ENCODE measurements at regions not wholly inside any gene's neighbourhood (a gene's known extent, or its start where the extent isn't known, plus 50 kb on each side); places are given as distances from the start of the nearest gene placed in this dataset.

GRCh38 chr6:54503144-54503543, 194.9 kb downstream of the TINAG start:
- peaks cover 4% of the 10 kb centered on the region for H3K36me3 Mint-ChIP-seq (ENCODE audit: unreplicated experiment)
- H3K4me3 Mint-ChIP-seq (ENCODE audit: unreplicated experiment) = no peak overlapping the region

GRCh38 chr6:54515013-54515412, 206.8 kb downstream of the TINAG start:
- no peaks in the 10 kb centered on the region for H3K36me3 Mint-ChIP-seq (ENCODE audit: unreplicated experiment)
- DNase-seq (ENCODE audit: extremely low spot score, unreplicated experiment) = no peak
- no peak overlapping the region for H3K4me3 Mint-ChIP-seq (ENCODE audit: unreplicated experiment)
- no peaks in the 10 kb centered on the region for H3K9me3 Mint-ChIP-seq (ENCODE audit: unreplicated experiment)
- H3K27me3 Mint-ChIP-seq (ENCODE audit: unreplicated experiment) = no peaks in the 10 kb centered on the region
- H3K27ac Mint-ChIP-seq (ENCODE audit: unreplicated experiment) = no peak overlapping the region
- TF ChIP-seq, protein P1, sequence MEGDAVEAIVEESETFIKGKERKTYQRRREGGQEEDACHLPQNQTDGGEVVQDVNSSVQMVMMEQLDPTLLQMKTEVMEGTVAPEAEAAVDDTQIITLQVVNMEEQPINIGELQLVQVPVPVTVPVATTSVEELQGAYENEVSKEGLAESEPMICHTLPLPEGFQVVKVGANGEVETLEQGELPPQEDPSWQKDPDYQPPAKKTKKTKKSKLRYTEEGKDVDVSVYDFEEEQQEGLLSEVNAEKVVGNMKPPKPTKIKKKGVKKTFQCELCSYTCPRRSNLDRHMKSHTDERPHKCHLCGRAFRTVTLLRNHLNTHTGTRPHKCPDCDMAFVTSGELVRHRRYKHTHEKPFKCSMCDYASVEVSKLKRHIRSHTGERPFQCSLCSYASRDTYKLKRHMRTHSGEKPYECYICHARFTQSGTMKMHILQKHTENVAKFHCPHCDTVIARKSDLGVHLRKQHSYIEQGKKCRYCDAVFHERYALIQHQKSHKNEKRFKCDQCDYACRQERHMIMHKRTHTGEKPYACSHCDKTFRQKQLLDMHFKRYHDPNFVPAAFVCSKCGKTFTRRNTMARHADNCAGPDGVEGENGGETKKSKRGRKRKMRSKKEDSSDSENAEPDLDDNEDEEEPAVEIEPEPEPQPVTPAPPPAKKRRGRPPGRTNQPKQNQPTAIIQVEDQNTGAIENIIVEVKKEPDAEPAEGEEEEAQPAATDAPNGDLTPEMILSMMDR (IDR thresholded peaks at IDR 0.05) = peak; percentile 8
- peaks cover 10% of the 10 kb centered on the region for H3K4me1 Mint-ChIP-seq (ENCODE audit: unreplicated experiment)

More at GRCh38 chr6:54503144-54503543, 194.9 kb downstream of the TINAG start:
- no peaks in the 10 kb centered on the region for H3K27me3 Mint-ChIP-seq (ENCODE audit: unreplicated experiment)
- no peak overlapping the region for H3K27ac Mint-ChIP-seq (ENCODE audit: unreplicated experiment)
- no peaks in the 10 kb centered on the region for H3K4me1 Mint-ChIP-seq (ENCODE audit: unreplicated experiment)
- TF ChIP-seq, protein P1 (IDR thresholded peaks at IDR 0.05) = no peak
- no peak for DNase-seq (ENCODE audit: extremely low spot score, unreplicated experiment)
- peaks cover 7% of the 10 kb centered on the region for H3K9me3 Mint-ChIP-seq (ENCODE audit: unreplicated experiment)

GRCh38 chr6:54515713-54516112, 207.5 kb downstream of the TINAG start:
- DNase-seq (ENCODE audit: extremely low spot score, unreplicated experiment) = no peak
- H3K27ac Mint-ChIP-seq (ENCODE audit: unreplicated experiment) = no peak overlapping the region
- H3K9me3 Mint-ChIP-seq (ENCODE audit: unreplicated experiment) = no peaks in the 10 kb centered on the region
- H3K36me3 Mint-ChIP-seq (ENCODE audit: unreplicated experiment) = no peaks in the 10 kb centered on the region
- H3K4me1 Mint-ChIP-seq (ENCODE audit: unreplicated experiment) = peaks cover 10% of the 10 kb centered on the region
- TF ChIP-seq, protein P1 (IDR thresholded peaks at IDR 0.05) = no peak
- no peak overlapping the region for H3K4me3 Mint-ChIP-seq (ENCODE audit: unreplicated experiment)
- no peaks in the 10 kb centered on the region for H3K27me3 Mint-ChIP-seq (ENCODE audit: unreplicated experiment)

DNA sequence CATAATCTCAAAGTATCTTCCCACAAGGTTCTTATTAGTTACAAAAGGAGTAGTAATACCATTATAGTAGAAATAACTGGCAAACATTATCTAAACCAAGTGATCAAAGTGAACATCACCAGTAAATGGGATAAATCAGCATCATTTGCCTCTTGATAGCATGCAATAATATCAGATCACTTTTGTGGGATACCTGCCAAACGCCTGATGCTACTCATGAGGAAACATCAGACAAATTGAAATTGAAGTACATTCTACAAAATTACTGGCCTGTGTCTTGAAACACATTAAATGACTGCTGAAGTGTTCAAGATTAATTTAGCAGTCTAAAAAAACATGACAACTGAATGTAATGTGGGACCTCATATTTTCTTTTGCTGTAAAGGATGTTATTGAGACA, 208.1 kb downstream of the TINAG start:
- H3K36me3 Mint-ChIP-seq (ENCODE audit: unreplicated experiment) = no peaks in the 10 kb centered on the region
- H3K27ac Mint-ChIP-seq (ENCODE audit: unreplicated experiment) = no peak overlapping the region

DNA sequence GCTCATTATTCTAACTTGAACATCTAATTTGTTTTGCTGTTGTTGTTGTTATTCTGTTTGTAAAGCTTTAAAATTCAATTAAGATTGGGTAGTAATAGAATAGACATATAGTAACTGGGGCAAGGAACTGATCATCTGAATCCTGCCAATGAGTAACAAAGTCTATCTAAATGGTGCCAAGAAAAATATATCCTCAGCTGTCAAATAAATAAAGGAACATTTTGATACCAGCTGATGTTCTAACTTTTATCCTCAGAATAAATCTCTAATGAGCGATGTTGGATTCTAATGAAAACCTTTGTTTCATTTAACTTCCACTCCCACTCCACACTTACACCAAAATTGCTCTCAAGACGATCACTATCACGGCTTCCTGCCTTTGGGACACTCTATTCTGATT, 210.9 kb downstream of the TINAG start:
- Mint-ChIP-seq H3K9me3 (ENCODE audit: unreplicated experiment) (no peaks in the 10 kb centered on the region), H3K4me3 (ENCODE audit: unreplicated experiment) (no peak overlapping the region), H3K36me3 (ENCODE audit: unreplicated experiment) (no peaks in the 10 kb centered on the region), H3K27me3 (ENCODE audit: unreplicated experiment) (no peaks in the 10 kb centered on the region), H3K4me1 (ENCODE audit: unreplicated experiment) (peaks cover 10% of the 10 kb centered on the region), H3K27ac (ENCODE audit: unreplicated experiment) (no peak overlapping the region)
- TF ChIP-seq, protein P1 (IDR thresholded peaks at IDR 0.05) = no peak
- DNase-seq (ENCODE audit: extremely low spot score, unreplicated experiment) = no peak

More for the DNA sequence above, 208.1 kb downstream of the TINAG start:
- TF ChIP-seq, protein P1 (IDR thresholded peaks at IDR 0.05) = no peak
- no peak for DNase-seq (ENCODE audit: extremely low spot score, unreplicated experiment)
- peaks cover 10% of the 10 kb centered on the region for H3K4me1 Mint-ChIP-seq (ENCODE audit: unreplicated experiment)
- H3K9me3 Mint-ChIP-seq (ENCODE audit: unreplicated experiment) = no peaks in the 10 kb centered on the region
- no peaks in the 10 kb centered on the region for H3K27me3 Mint-ChIP-seq (ENCODE audit: unreplicated experiment)
- no peak overlapping the region for H3K4me3 Mint-ChIP-seq (ENCODE audit: unreplicated experiment)
